Naive thymus-derived CD4-positive, alpha-beta T cell (primary cell): ENCODE measurements at regions not wholly inside any gene's neighbourhood (a gene's known extent, or its start where the extent isn't known, plus 50 kb on each side); places are given as distances from the start of the nearest gene placed in this dataset.

Source experiments
- ATAC-seq: fragments of 150-1000 bp; cut with Tn5 transposase; 2 replicates; pipeline ENCODE4 v1.10.0; 2021; ENCODE audit warnings: mild to moderate bottlenecking, moderate library complexity
- CTCF ChIA-PET: fragments of 350-600 bp; sonication (Branson Sonifier 250); formaldehyde crosslinking; loops from one replicate; lab custom pipeline; 2021; ENCODE audit warnings: antibody characterized with exemption; lab: Charles Lee
- POLR2A ChIA-PET: fragments of 350-600 bp; sonication (Branson Sonifier 250); formaldehyde crosslinking; loops from one replicate; lab custom pipeline; 2021; ENCODE audit warnings: antibody characterized with exemption, inconsistent platforms; lab: Charles Lee
- DNase-seq, 9 donors: peaks; one replicate each; pipeline versions ENCODE4 v3.0.0 to v3.0.0-alpha.2; 2020 to 2022; ENCODE audit warnings: mixed read lengths in 1 of 9
- H3K27ac ChIP-seq: one replicate; pipeline ENCODE4 v1.7.0; 2013; ENCODE audit warnings: mild to moderate bottlenecking, low read depth, low read length, moderate library complexity
- H3K27me3 ChIP-seq, 2 donors: one replicate each; pipeline ENCODE4 v1.7.0; 2013; ENCODE audit warnings: low read length in 2 of 2, mild to moderate bottlenecking in 2 of 2, moderate library complexity in 2 of 2; ENCODE audit not compliant: control insufficient read depth in 2 of 2, insufficient read depth in 2 of 2
- H3K36me3 ChIP-seq, 3 experiments: 1 replicate in 2 of 3; 2 replicates in 1 of 3; pipeline ENCODE4 v1.7.0; 2013; ENCODE audit warnings: low read length in 3 of 3, mild to moderate bottlenecking in 3 of 3, moderate library complexity in 1 of 3; ENCODE audit not compliant: insufficient read depth in 3 of 3, control insufficient read depth in 2 of 3
- H3K4me1 ChIP-seq, 2 donors: one replicate each; pipeline ENCODE4 v1.7.0; 2013; ENCODE audit warnings: low read length in 2 of 2, mild to moderate bottlenecking in 2 of 2, moderate library complexity in 1 of 2; ENCODE audit not compliant: control insufficient read depth in 2 of 2, insufficient read depth in 2 of 2
- H3K4me3 ChIP-seq: 2 replicates; pipeline ENCODE4 v1.7.0; 2013; ENCODE audit warnings: mild to moderate bottlenecking, low read length
- H3K9me3 ChIP-seq, 3 experiments: 1 replicate in 2 of 3; 2 replicates in 1 of 3; pipeline ENCODE4 v1.7.0; 2013; ENCODE audit warnings: low read length in 3 of 3; ENCODE audit not compliant: control insufficient read depth in 2 of 3
- H3K27ac Mint-ChIP-seq, 9 donors: one replicate each; pipeline ENCODE4 v1.8.0; 2020 to 2022; ENCODE audit warnings: mixed read lengths in 9 of 9, mild to moderate bottlenecking in 8 of 9, moderate library complexity in 5 of 9, inconsistent platforms in 2 of 9
- H3K27me3 Mint-ChIP-seq, 5 donors: one replicate each; pipeline ENCODE4 v1.8.0; 2021 to 2022; ENCODE audit warnings: mixed read lengths in 5 of 5, mild to moderate bottlenecking in 1 of 5
- H3K36me3 Mint-ChIP-seq, 5 donors: one replicate each; pipeline ENCODE4 v1.8.0; 2020 to 2022; ENCODE audit warnings: mixed read lengths in 5 of 5, mild to moderate bottlenecking in 3 of 5, inconsistent platforms in 1 of 5
- H3K4me1 Mint-ChIP-seq, 7 donors: one replicate each; pipeline ENCODE4 v1.8.0; 2020 to 2022; ENCODE audit warnings: mixed read lengths in 7 of 7, mild to moderate bottlenecking in 3 of 7, inconsistent platforms in 1 of 7
- H3K4me3 Mint-ChIP-seq, 10 donors: one replicate each; pipeline ENCODE4 v1.8.0; 2020 to 2022; ENCODE audit warnings: mild to moderate bottlenecking in 10 of 10, mixed read lengths in 10 of 10, moderate library complexity in 6 of 10, inconsistent platforms in 2 of 10
- H3K9me3 Mint-ChIP-seq, 11 donors: one replicate each; pipeline ENCODE4 v1.8.0; 2020 to 2022; ENCODE audit warnings: mixed read lengths in 11 of 11, mild to moderate bottlenecking in 4 of 11, inconsistent platforms in 1 of 11, moderate library complexity in 1 of 11
- intact Hi-C, 2 donors: fragments of 100-400 bp; cut with micrococcal nuclease; formaldehyde crosslinking; loops; one replicate each; pipeline ENCODE4 v1.15.1; 2023

- Mint-ChIP-seq H3K36me3 (peaks cover 0 to 4% (median 0%) of the 10 kb centered on the region in 5 donors), H3K4me3 (peak overlapping the region in 3 of 10 donors; percentile 16 to 29 (median 26)), H3K4me1 (peaks cover 9 to 37% (median 14%) of the 10 kb centered on the region in 7 donors), H3K27ac (no peak overlapping the region), H3K27me3 (peaks cover 0 to 6% (median 0%) of the 10 kb centered on the region in 5 donors), H3K9me3 (peaks cover 0 to 5% (median 0%) of the 10 kb centered on the region in 11 donors)
- Histone ChIP-seq H3K4me1 (no peaks in the 10 kb centered on the region), H3K27me3 (no peaks in the 10 kb centered on the region), H3K4me3 (no peak overlapping the region), H3K36me3 (no peaks in the 10 kb centered on the region), H3K9me3 (no peaks in the 10 kb centered on the region), H3K27ac (no peak overlapping the region)
- intact Hi-C loops = no loop called here
- CTCF ChIA-PET = no interaction called here
- no peak for ATAC-seq
- POLR2A ChIA-PET = no interaction called here
- DNase-seq = no peak
Measured at GRCh38 chr2:7899241-7899640, 782.6 kb upstream of the ID2 start.

- Histone ChIP-seq H3K4me1 (no peaks in the 10 kb centered on the region), H3K4me3 (no peak overlapping the region), H3K27me3 (no peaks in the 10 kb centered on the region), H3K9me3 (no peaks in the 10 kb centered on the region), H3K36me3 (no peaks in the 10 kb centered on the region), H3K27ac (no peak overlapping the region)
- Mint-ChIP-seq H3K9me3 (peaks cover 0 to 5% (median 0%) of the 10 kb centered on the region in 11 donors), H3K4me1 (peaks cover 9 to 40% (median 14%) of the 10 kb centered on the region in 7 donors), H3K36me3 (peaks cover 0 to 7% (median 0%) of the 10 kb centered on the region in 5 donors), H3K27ac (no peak overlapping the region), H3K27me3 (peaks cover 0 to 6% (median 0%) of the 10 kb centered on the region in 5 donors), H3K4me3 (peak overlapping the region in 1 of 10 donors; percentile 63)
- ATAC-seq = no peak
- intact Hi-C loops = no loop called here
- CTCF ChIA-PET = no interaction called here
- POLR2A ChIA-PET = no interaction called here
- no peak for DNase-seq
Measured at GRCh38 chr2:7899923-7900322, 781.9 kb upstream of the ID2 start.

- DNase-seq (no peak), ATAC-seq (no peak)
- Mint-ChIP-seq H3K4me1 (peaks cover 9 to 40% (median 12%) of the 10 kb centered on the region in 7 donors), H3K9me3 (peaks cover 0 to 5% (median 0%) of the 10 kb centered on the region in 11 donors), H3K36me3 (peaks cover 0 to 7% (median 0%) of the 10 kb centered on the region in 5 donors), H3K27me3 (peaks cover 0 to 6% (median 0%) of the 10 kb centered on the region in 5 donors), H3K4me3 (peak overlapping the region in 1 of 10 donors; percentile 63), H3K27ac (peak overlapping the region in 1 of 9 donors; percentile 25)
- H3K27me3 ChIP-seq = no peaks in the 10 kb centered on the region
- CTCF ChIA-PET = no interaction called here
- intact Hi-C loops = no loop called here
- H3K9me3 ChIP-seq = no peaks in the 10 kb centered on the region
- H3K4me1 ChIP-seq = no peaks in the 10 kb centered on the region
- no peak overlapping the region for H3K27ac ChIP-seq
- POLR2A ChIA-PET = no interaction called here
- no peaks in the 10 kb centered on the region for H3K36me3 ChIP-seq
- no peak overlapping the region for H3K4me3 ChIP-seq
Measured at GRCh38 chr2:7900593-7900992, 781.3 kb upstream of the ID2 start.

GRCh38 chr2:7902251-7902765, 779.5 kb upstream of the ID2 start:
- intact Hi-C loops = no loop called here
- ChIA-PET CTCF (no interaction called here), POLR2A (no interaction called here)
- Histone ChIP-seq H3K4me1 (no peaks in the 10 kb centered on the region), H3K27me3 (no peaks in the 10 kb centered on the region), H3K4me3 (no peak overlapping the region), H3K27ac (no peak overlapping the region), H3K9me3 (no peaks in the 10 kb centered on the region), H3K36me3 (no peaks in the 10 kb centered on the region)
- Mint-ChIP-seq H3K9me3 (peaks cover 0 to 5% (median 0%) of the 10 kb centered on the region in 11 donors), H3K36me3 (peaks cover 0 to 7% (median 0%) of the 10 kb centered on the region in 5 donors), H3K4me3 (no peak overlapping the region), H3K4me1 (peaks cover 9 to 38% (median 12%) of the 10 kb centered on the region in 7 donors), H3K27me3 (peaks cover 0 to 6% (median 0%) of the 10 kb centered on the region in 5 donors), H3K27ac (no peak overlapping the region)
- no peak for DNase-seq
- ATAC-seq = no peak

GRCh38 chr2:7904319-7904718, 777.5 kb upstream of the ID2 start:
- Histone ChIP-seq H3K4me1 (no peaks in the 10 kb centered on the region), H3K4me3 (no peak overlapping the region), H3K9me3 (no peaks in the 10 kb centered on the region), H3K36me3 (no peaks in the 10 kb centered on the region), H3K27ac (no peak overlapping the region), H3K27me3 (no peaks in the 10 kb centered on the region)
- Mint-ChIP-seq H3K4me1 (peaks cover 5 to 28% (median 8%) of the 10 kb centered on the region in 7 donors), H3K36me3 (peaks cover 0 to 12% (median 0%) of the 10 kb centered on the region in 5 donors), H3K4me3 (no peak overlapping the region), H3K27me3 (peaks cover 0 to 4% (median 0%) of the 10 kb centered on the region in 5 donors), H3K9me3 (peaks cover 0 to 8% (median 0%) of the 10 kb centered on the region in 11 donors), H3K27ac (peak overlapping the region in 1 of 9 donors; percentile 2)
- ChIA-PET POLR2A (no interaction called here), CTCF (no interaction called here)
- intact Hi-C loops = no loop called here
- no peak for ATAC-seq
- DNase-seq = no peak

- intact Hi-C loops = no loop called here
- peaks cover 0 to 15% (median 0%) of the 10 kb centered on the region in 7 donors for H3K4me1 Mint-ChIP-seq
- Histone ChIP-seq H3K27ac (no peak overlapping the region), H3K9me3 (no peaks in the 10 kb centered on the region), H3K36me3 (no peaks in the 10 kb centered on the region), H3K27me3 (no peaks in the 10 kb centered on the region), H3K4me3 (no peak overlapping the region), H3K4me1 (no peaks in the 10 kb centered on the region)
- CTCF ChIA-PET = no interaction called here
- DNase-seq = no peak
- POLR2A ChIA-PET = no interaction called here
- no peak overlapping the region for H3K4me3 Mint-ChIP-seq
- H3K9me3 Mint-ChIP-seq = peaks cover 0 to 12% (median 0%) of the 10 kb centered on the region in 11 donors
- peaks cover 0 to 13% (median 0%) of the 10 kb centered on the region in 5 donors for H3K36me3 Mint-ChIP-seq
- H3K27ac Mint-ChIP-seq = no peak overlapping the region
- no peak for ATAC-seq
- H3K27me3 Mint-ChIP-seq = peaks cover 0 to 4% (median 0%) of the 10 kb centered on the region in 5 donors
Measured at GRCh38 chr2:7905756-7906155, 776.1 kb upstream of the ID2 start.

GRCh38 chr2:7906431-7906830, 775.4 kb upstream of the ID2 start:
- CTCF ChIA-PET = no interaction called here
- Histone ChIP-seq H3K27ac (no peak overlapping the region), H3K9me3 (no peaks in the 10 kb centered on the region), H3K4me1 (no peaks in the 10 kb centered on the region), H3K27me3 (no peaks in the 10 kb centered on the region), H3K36me3 (no peaks in the 10 kb centered on the region), H3K4me3 (no peak overlapping the region)
- H3K4me3 Mint-ChIP-seq = no peak overlapping the region
- H3K4me1 Mint-ChIP-seq = peaks cover 0 to 10% (median 0%) of the 10 kb centered on the region in 7 donors
- intact Hi-C loops = no loop called here
- no peak for ATAC-seq
- H3K27me3 Mint-ChIP-seq = peaks cover 0 to 4% (median 0%) of the 10 kb centered on the region in 5 donors
- peaks cover 0 to 13% (median 0%) of the 10 kb centered on the region in 5 donors for H3K36me3 Mint-ChIP-seq
- DNase-seq = no peak
- POLR2A ChIA-PET = no interaction called here
- peaks cover 0 to 12% (median 0%) of the 10 kb centered on the region in 11 donors for H3K9me3 Mint-ChIP-seq
- no peak overlapping the region for H3K27ac Mint-ChIP-seq
